Calu3 (cell line): ENCODE measurements at regions not wholly inside any gene's neighbourhood (a gene's known extent, or its start where the extent isn't known, plus 50 kb on each side); places are given as distances from the start of the nearest gene placed in this dataset.
"Not testable (repeated sequence)": the region's sequence is repeated elsewhere in the genome, so short reads cannot be mapped to it uniquely, and the experiment has no call there.

Experiments
- BruUV-seq: library from RNA; stranded (reverse); fragments of 400-500 nt; replicated peaks from 2 replicates; lab custom pipeline; 2021; lab: Mats Ljungman, UMichigan
- CTCF ChIA-PET: fragments of 300-600 bp; sonication (Branson Sonifier 250); formaldehyde crosslinking; loops from one replicate; lab custom pipeline; 2022; ENCODE audit warnings: antibody characterized with exemption; lab: Charles Lee
- DNase-seq: peaks from one replicate; pipeline ENCODE4 v3.0.0; 2022
- H3K27ac Mint-ChIP-seq: one replicate; pipeline ENCODE4 v1.8.0; 2022; ENCODE audit warnings: mixed read lengths; ENCODE audit not compliant: unreplicated experiment
- H3K27me3 Mint-ChIP-seq: one replicate; pipeline ENCODE4 v1.8.0; 2022; ENCODE audit warnings: mixed read lengths; ENCODE audit not compliant: unreplicated experiment
- H3K36me3 Mint-ChIP-seq: one replicate; pipeline ENCODE4 v1.8.0; 2022; ENCODE audit warnings: mild to moderate bottlenecking, moderate library complexity, mixed read lengths; ENCODE audit not compliant: insufficient read depth, unreplicated experiment
- H3K4me1 Mint-ChIP-seq: one replicate; pipeline ENCODE4 v1.8.0; 2022; ENCODE audit warnings: mild to moderate bottlenecking, low read depth, mixed read lengths; ENCODE audit not compliant: unreplicated experiment
- H3K4me3 Mint-ChIP-seq: one replicate; pipeline ENCODE4 v1.8.0; 2022; ENCODE audit warnings: mild to moderate bottlenecking, low read depth, moderate library complexity, mixed read lengths; ENCODE audit not compliant: unreplicated experiment
- H3K9me3 Mint-ChIP-seq: one replicate; pipeline ENCODE4 v1.8.0; 2022; ENCODE audit warnings: low read depth, mixed read lengths; ENCODE audit not compliant: unreplicated experiment
- intact Hi-C: fragments of 100-400 bp; cut with micrococcal nuclease; formaldehyde crosslinking; loops from one replicate; pipeline ENCODE4 v1.10.0; 2022; ENCODE audit not compliant: unreplicated experiment
- TF ChIP-seq, protein P1 (sequence below): fragments of 200-600 bp; IDR thresholded peaks from one replicate; pipeline ENCODE4 v1.8.0; 2022; ENCODE audit warnings: antibody characterized with exemption; ENCODE audit not compliant: unreplicated experiment

DNA sequence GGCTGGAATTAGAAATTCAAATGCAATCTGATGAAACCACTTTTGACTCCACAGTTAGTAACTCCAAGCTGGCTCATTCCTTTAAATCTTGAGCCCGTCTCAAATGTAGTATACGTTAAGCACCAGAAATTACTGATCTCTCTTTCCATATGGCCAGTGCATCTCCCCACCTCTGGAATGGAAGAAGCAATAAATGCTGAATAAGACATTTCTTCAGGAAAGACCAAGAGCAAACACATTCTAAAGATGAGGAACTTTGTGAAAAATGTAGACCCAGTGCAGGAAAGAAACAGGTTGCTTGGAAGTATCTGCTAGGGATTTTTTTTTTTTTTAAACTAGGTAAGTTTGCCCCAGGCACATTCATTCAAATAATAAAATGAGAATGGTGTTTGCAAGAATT lies 143.1 kb upstream of the FBXO11 start:
- CTCF ChIA-PET: no interaction called here
- BruUV-seq: no TSS peak

DNA sequence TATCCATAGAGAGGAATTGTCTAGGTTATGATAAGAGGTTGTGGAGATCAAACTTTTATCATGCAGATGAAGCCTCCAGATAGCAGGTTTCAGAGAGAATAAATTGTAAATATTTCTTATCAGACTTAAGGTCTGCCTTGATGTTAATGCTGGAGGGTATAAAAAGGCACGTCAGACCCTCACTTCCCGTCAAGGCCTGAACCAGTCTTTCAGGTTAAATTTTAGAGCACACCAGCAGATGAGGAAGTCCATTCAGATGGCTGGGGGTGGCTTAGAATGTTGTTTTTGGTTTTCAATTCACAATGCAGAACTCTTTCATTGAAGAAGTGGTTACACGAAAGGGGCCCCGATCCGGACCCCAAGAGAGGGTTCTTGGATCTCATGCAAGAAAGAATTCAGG lies 144.4 kb upstream of the FBXO11 start:
- intact Hi-C loops: no loop called here
- DNase-seq: no peak
- Mint-ChIP-seq H3K27me3 (peaks cover 1% of the 10 kb centered on the region), H3K9me3 (no peaks in the 10 kb centered on the region), H3K4me3 (no peak overlapping the region), H3K36me3 (no peaks in the 10 kb centered on the region), H3K27ac (no peak overlapping the region), H3K4me1 (no peaks in the 10 kb centered on the region)
- CTCF ChIA-PET: no interaction called here
- TF ChIP-seq, protein P1, sequence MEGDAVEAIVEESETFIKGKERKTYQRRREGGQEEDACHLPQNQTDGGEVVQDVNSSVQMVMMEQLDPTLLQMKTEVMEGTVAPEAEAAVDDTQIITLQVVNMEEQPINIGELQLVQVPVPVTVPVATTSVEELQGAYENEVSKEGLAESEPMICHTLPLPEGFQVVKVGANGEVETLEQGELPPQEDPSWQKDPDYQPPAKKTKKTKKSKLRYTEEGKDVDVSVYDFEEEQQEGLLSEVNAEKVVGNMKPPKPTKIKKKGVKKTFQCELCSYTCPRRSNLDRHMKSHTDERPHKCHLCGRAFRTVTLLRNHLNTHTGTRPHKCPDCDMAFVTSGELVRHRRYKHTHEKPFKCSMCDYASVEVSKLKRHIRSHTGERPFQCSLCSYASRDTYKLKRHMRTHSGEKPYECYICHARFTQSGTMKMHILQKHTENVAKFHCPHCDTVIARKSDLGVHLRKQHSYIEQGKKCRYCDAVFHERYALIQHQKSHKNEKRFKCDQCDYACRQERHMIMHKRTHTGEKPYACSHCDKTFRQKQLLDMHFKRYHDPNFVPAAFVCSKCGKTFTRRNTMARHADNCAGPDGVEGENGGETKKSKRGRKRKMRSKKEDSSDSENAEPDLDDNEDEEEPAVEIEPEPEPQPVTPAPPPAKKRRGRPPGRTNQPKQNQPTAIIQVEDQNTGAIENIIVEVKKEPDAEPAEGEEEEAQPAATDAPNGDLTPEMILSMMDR: no peak
- BruUV-seq: no TSS peak

More for the DNA sequence above, 143.1 kb upstream of the FBXO11 start:
- intact Hi-C loops: no loop called here
- Mint-ChIP-seq H3K4me1 (no peaks in the 10 kb centered on the region), H3K27me3 (no peaks in the 10 kb centered on the region), H3K36me3 (no peaks in the 10 kb centered on the region), H3K27ac (no peak overlapping the region), H3K4me3 (no peak overlapping the region), H3K9me3 (no peaks in the 10 kb centered on the region)
- no peak for DNase-seq
- TF ChIP-seq, protein P1: no peak

DNA sequence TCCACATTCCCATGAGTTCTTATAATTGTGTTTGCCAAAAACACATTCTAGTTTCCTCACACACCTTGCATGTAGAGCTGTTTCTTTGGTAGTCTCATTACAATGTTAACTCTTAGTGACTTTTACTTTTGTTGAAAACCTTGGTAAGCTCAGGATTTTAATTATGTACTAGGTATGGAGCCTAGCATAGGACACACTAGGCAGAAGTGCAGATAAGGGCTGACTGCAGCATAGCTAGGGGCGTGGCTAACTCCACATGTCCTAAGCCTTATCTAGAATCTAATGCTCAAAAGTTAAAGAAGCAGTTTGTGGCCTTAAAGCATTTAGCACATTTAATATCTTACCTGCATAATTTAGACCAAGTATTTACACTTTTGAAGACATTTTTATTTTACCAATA lies 153.7 kb upstream of the FBXO11 start:
- BruUV-seq: no TSS peak
- Mint-ChIP-seq H3K27me3 (peaks cover 46% of the 10 kb centered on the region), H3K36me3 (no peaks in the 10 kb centered on the region), H3K4me1 (no peaks in the 10 kb centered on the region), H3K4me3 (no peak overlapping the region), H3K9me3 (no peaks in the 10 kb centered on the region), H3K27ac (no peak overlapping the region)
- intact Hi-C loops: no loop called here
- no peak for DNase-seq
- CTCF ChIA-PET: no interaction called here
- TF ChIP-seq, protein P1: no peak

DNA sequence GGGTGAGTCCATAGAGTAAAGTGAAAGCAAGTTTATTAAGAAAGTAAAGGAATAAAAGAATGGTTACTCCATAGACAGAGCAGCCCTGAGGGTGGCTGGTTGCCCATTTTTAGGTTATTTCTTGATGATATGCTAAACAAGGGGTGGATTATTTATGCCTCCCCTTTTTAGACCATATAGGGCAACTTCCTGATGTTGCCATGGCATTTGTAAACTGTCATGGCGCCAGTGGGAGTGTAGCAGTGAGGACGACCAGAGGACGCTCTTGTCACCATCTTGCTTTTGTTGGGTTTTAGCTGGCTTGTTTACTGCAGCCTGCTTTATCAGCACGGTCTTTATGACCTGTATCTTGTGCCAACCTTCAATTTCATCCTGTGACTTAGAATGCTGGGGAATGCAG lies 155.4 kb upstream of the FBXO11 start:
- H3K27me3 Mint-ChIP-seq: peaks cover 54% of the 10 kb centered on the region
- H3K27ac Mint-ChIP-seq, CTCF ChIA-PET, H3K4me1 Mint-ChIP-seq, H3K9me3 Mint-ChIP-seq, H3K4me3 Mint-ChIP-seq, H3K36me3 Mint-ChIP-seq, DNase-seq, intact Hi-C loops, BruUV-seq: not testable (repeated sequence)

DNA sequence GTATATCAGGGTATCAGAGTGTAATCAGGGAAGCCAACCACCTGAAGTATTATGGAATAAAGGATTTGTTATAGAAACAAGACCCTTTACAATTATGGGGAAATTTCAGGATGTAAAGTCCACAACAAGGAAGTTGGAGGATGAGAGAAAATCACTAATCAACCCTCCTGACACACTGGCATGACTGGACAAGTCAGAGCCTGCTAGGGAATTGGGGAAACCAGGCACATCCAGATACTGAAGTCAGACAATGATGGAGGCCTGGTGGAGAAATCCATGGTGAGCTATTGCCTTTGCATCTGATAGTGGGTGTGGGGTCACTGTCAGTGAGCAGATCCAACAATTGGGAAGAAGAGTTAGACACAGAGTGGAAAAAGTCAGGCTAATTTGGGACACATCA lies 158.8 kb upstream of the FBXO11 start:
- Mint-ChIP-seq H3K9me3 (peaks cover 3% of the 10 kb centered on the region), H3K27me3 (peaks cover 62% of the 10 kb centered on the region), H3K27ac (no peak overlapping the region), H3K4me1 (no peaks in the 10 kb centered on the region), H3K4me3 (no peak overlapping the region), H3K36me3 (no peaks in the 10 kb centered on the region)
- CTCF ChIA-PET: no interaction called here
- intact Hi-C loops: no loop called here
- no peak for DNase-seq
- TF ChIP-seq, protein P1: no peak
- no TSS peak for BruUV-seq
